ENCODE measurements at regions not wholly inside any gene's neighbourhood (a gene's known extent, or its start where the extent isn't known, plus 50 kb on each side); places are given as distances from the start of the nearest gene placed in this dataset.

- Histone ChIP-seq H3K79me2 (ENCODE audit: insufficient read depth, low read length) (no peaks in the 10 kb centered on the region), H3K4me2 (ENCODE audit: insufficient read depth, low read length) (no peak overlapping the region), H3K4me3 (ENCODE audit: low read depth in 1 of 2, low read length in 2 of 2) (no peak overlapping the region), H3K36me3 (ENCODE audit: insufficient read depth, low read length) (no peaks in the 10 kb centered on the region), H3K27ac (ENCODE audit: low read length) (no peak overlapping the region), H3K27me3 (ENCODE audit: insufficient read depth, low read length, poor library complexity) (no peaks in the 10 kb centered on the region), H3K9ac (ENCODE audit: low read depth, low read length) (no peak overlapping the region), H3K4me1 (ENCODE audit: insufficient read depth, low read length) (peaks cover 40% of the 10 kb centered on the region), H4K20me1 (ENCODE audit: insufficient read depth, low read length) (no peaks in the 10 kb centered on the region), H3K9me3 (ENCODE audit: insufficient read depth, low read length, severe bottlenecking) (no peaks in the 10 kb centered on the region), H2AFZ (ENCODE audit: low read depth, low read length) (no peak overlapping the region)
- TF ChIP-seq, protein P1, sequence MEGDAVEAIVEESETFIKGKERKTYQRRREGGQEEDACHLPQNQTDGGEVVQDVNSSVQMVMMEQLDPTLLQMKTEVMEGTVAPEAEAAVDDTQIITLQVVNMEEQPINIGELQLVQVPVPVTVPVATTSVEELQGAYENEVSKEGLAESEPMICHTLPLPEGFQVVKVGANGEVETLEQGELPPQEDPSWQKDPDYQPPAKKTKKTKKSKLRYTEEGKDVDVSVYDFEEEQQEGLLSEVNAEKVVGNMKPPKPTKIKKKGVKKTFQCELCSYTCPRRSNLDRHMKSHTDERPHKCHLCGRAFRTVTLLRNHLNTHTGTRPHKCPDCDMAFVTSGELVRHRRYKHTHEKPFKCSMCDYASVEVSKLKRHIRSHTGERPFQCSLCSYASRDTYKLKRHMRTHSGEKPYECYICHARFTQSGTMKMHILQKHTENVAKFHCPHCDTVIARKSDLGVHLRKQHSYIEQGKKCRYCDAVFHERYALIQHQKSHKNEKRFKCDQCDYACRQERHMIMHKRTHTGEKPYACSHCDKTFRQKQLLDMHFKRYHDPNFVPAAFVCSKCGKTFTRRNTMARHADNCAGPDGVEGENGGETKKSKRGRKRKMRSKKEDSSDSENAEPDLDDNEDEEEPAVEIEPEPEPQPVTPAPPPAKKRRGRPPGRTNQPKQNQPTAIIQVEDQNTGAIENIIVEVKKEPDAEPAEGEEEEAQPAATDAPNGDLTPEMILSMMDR (IDR thresholded peaks at IDR 0.05; ENCODE audit: borderline replicate concordance, extremely low read depth, low read length, poor library complexity, severe bottlenecking), result no peak
- no peak for TF ChIP-seq EZH2 (IDR thresholded peaks at IDR 0.05; ENCODE audit: borderline replicate concordance, low read depth, low read length, severe bottlenecking)
- no peak for ATAC-seq (ENCODE audit: insufficient read depth, low read depth)
- DNase-seq, result no peak
Observed at GRCh38 chr21:27269644-27270043, 302.8 kb upstream of the ADAMTS5 start.

DNA sequence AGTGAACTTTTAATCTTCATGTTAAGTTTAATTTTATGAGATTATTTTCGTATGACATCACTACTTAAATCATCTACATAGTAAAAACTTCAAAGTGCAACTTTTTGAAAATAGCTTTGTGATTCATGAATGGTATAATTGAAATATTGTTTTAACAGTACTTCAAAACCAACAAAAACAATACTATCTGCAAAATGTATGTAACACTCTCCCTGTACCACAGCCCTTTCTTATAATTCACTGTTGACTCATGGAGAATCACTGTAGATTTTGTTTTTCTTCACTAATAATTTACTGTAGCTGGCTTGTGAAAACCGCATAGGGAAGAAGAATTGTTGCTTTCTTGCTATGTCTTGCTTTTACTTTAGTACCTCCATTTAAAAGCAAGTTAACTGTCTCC lies 301.4 kb upstream of the ADAMTS5 start:
- Histone ChIP-seq H3K4me3 (ENCODE audit: low read depth in 1 of 2, low read length in 2 of 2) (no peak overlapping the region), H3K27ac (ENCODE audit: low read length) (no peak overlapping the region), H3K4me2 (ENCODE audit: insufficient read depth, low read length) (no peak overlapping the region), H3K9ac (ENCODE audit: low read depth, low read length) (no peak overlapping the region), H3K27me3 (ENCODE audit: insufficient read depth, low read length, poor library complexity) (no peaks in the 10 kb centered on the region), H2AFZ (ENCODE audit: low read depth, low read length) (no peak overlapping the region), H3K79me2 (ENCODE audit: insufficient read depth, low read length) (no peaks in the 10 kb centered on the region), H3K36me3 (ENCODE audit: insufficient read depth, low read length) (no peaks in the 10 kb centered on the region), H4K20me1 (ENCODE audit: insufficient read depth, low read length) (no peaks in the 10 kb centered on the region), H3K4me1 (ENCODE audit: insufficient read depth, low read length) (peaks cover 31% of the 10 kb centered on the region), H3K9me3 (ENCODE audit: insufficient read depth, low read length, severe bottlenecking) (no peaks in the 10 kb centered on the region)
- ATAC-seq (ENCODE audit: insufficient read depth, low read depth) (no peak), DNase-seq (no peak)
- no peak for TF ChIP-seq EZH2 (IDR thresholded peaks at IDR 0.05; ENCODE audit: borderline replicate concordance, low read depth, low read length, severe bottlenecking)
- TF ChIP-seq, protein P1 (IDR thresholded peaks at IDR 0.05; ENCODE audit: borderline replicate concordance, extremely low read depth, low read length, poor library complexity, severe bottlenecking), result no peak

DNA sequence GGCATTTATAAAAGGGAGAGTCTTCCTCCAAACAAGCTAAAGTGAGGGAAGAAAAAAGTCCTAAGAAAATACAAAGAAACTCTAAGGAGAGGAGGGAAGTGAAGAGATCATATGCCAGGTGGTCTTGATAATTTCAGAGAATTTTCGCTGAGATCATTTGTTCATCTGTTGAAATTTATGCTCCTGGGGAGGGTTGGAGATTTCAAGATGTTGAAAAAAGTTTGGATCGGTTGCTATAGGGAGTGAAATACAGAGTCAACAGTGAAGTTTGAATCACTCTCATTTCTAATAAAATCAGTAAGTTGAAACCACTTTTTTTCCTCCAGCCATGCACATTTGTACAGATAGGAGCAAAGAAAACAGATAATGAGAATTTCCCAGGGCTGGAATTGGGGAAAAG lies 299.1 kb upstream of the ADAMTS5 start:
- H3K4me3 ChIP-seq (ENCODE audit: low read depth in 1 of 2, low read length in 2 of 2), result no peak overlapping the region
- H3K9ac ChIP-seq (ENCODE audit: low read depth, low read length), result peak overlapping the region; percentile 21
- peaks cover 32% of the 10 kb centered on the region for H3K4me1 ChIP-seq (ENCODE audit: insufficient read depth, low read length)
- no peak for DNase-seq
- TF ChIP-seq, protein P1 (IDR thresholded peaks at IDR 0.05; ENCODE audit: borderline replicate concordance, extremely low read depth, low read length, poor library complexity, severe bottlenecking), result no peak
- TF ChIP-seq EZH2 (IDR thresholded peaks at IDR 0.05; ENCODE audit: borderline replicate concordance, low read depth, low read length, severe bottlenecking), result no peak
- H3K9me3 ChIP-seq (ENCODE audit: insufficient read depth, low read length, severe bottlenecking), result no peaks in the 10 kb centered on the region
- no peaks in the 10 kb centered on the region for H3K79me2 ChIP-seq (ENCODE audit: insufficient read depth, low read length)
- no peaks in the 10 kb centered on the region for H3K27me3 ChIP-seq (ENCODE audit: insufficient read depth, low read length, poor library complexity)
- H3K4me2 ChIP-seq (ENCODE audit: insufficient read depth, low read length), result peak overlapping the region; percentile 40
- H4K20me1 ChIP-seq (ENCODE audit: insufficient read depth, low read length), result no peaks in the 10 kb centered on the region
- H3K36me3 ChIP-seq (ENCODE audit: insufficient read depth, low read length), result no peaks in the 10 kb centered on the region
- peak overlapping the region; percentile 69 for H2AFZ ChIP-seq (ENCODE audit: low read depth, low read length)
- peak overlapping the region; percentile 70 for H3K27ac ChIP-seq (ENCODE audit: low read length)
- ATAC-seq (ENCODE audit: insufficient read depth, low read depth), result peak; percentile 17; the same call in 2 of the 3 replicates

- peak overlapping the region; percentile 40; the same call in 1 of the 2 replicates for H3K4me2 ChIP-seq (ENCODE audit: insufficient read depth, low read length)
- H3K27ac ChIP-seq (ENCODE audit: low read length), result peak overlapping the region; percentile 70
- 0 out of 4 replicates have a peak overlapping the region, but pooled peaks of 1 of the 2 experiments have one; percentile 8 for H3K4me3 ChIP-seq (ENCODE audit: low read depth in 1 of 2, low read length in 2 of 2)
- TF ChIP-seq, protein P1 (IDR thresholded peaks at IDR 0.05; ENCODE audit: borderline replicate concordance, extremely low read depth, low read length, poor library complexity, severe bottlenecking), result no peak
- no peak for TF ChIP-seq EZH2 (IDR thresholded peaks at IDR 0.05; ENCODE audit: borderline replicate concordance, low read depth, low read length, severe bottlenecking)
- no peaks in the 10 kb centered on the region for H3K79me2 ChIP-seq (ENCODE audit: insufficient read depth, low read length)
- ATAC-seq (ENCODE audit: insufficient read depth, low read depth) (peak; percentile 60; the same call in 2 of the 3 replicates), DNase-seq (no peak)
- H3K36me3 ChIP-seq (ENCODE audit: insufficient read depth, low read length), result no peaks in the 10 kb centered on the region
- peaks cover 32% of the 10 kb centered on the region for H3K4me1 ChIP-seq (ENCODE audit: insufficient read depth, low read length)
- H3K9me3 ChIP-seq (ENCODE audit: insufficient read depth, low read length, severe bottlenecking), result no peaks in the 10 kb centered on the region
- H4K20me1 ChIP-seq (ENCODE audit: insufficient read depth, low read length), result no peaks in the 10 kb centered on the region
- H3K9ac ChIP-seq (ENCODE audit: low read depth, low read length), result peak overlapping the region; percentile 21
- no peaks in the 10 kb centered on the region for H3K27me3 ChIP-seq (ENCODE audit: insufficient read depth, low read length, poor library complexity)
- H2AFZ ChIP-seq (ENCODE audit: low read depth, low read length), result peak overlapping the region; percentile 69
Observed at GRCh38 chr21:27265492-27265891, 298.6 kb upstream of the ADAMTS5 start.
